ENCODE measurements at regions not wholly inside any gene's neighbourhood (a gene's known extent, or its start where the extent isn't known, plus 50 kb on each side); places are given as distances from the start of the nearest gene placed in this dataset.
"Not testable (repeated sequence)": the region's sequence is repeated elsewhere in the genome, so short reads cannot be mapped to it uniquely, and the experiment has no call there.

DNA sequence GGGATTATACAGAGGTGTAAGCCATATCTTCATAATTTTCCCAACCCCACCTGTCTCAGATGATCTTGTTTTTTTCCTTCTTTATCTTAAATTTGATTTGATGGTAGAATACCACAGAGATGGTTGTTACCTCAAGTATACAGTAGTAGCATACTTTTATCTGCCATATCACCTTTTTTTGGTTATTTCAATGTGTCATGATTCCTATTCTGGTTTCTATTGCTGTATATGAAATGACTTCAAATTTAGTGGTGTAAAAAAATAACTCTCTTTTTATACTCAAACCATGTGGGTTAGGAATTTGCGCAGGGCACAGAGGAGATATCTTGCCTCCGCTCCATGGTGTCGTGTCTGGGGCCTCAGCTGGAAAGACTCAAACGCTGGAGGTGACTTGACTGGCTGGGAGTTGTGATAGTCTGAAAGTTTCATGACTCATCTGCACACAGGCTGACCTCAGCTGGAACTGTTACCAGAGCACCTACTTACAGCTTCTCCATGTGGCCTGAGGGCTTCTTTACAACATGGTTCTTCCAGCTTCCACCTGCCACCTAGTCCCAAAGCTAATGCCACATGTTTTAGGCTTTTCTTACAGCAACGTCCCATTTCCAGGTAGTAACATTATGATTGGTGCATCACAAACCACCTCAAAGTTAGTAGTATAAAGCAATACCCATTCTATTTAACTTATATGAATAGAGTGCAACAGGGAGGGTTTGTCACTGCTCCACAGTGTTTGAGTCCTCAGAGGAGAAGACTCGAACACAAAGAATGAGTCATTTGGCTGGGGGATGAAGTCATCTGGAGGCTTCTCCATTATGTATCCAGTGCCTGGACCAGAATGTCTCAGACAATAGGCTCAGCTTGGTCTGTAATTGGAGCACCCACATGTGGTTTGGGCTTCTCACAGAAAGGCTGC is 82.3 kb upstream of the XPO1 start:
- no peak for DNase-seq

DNA sequence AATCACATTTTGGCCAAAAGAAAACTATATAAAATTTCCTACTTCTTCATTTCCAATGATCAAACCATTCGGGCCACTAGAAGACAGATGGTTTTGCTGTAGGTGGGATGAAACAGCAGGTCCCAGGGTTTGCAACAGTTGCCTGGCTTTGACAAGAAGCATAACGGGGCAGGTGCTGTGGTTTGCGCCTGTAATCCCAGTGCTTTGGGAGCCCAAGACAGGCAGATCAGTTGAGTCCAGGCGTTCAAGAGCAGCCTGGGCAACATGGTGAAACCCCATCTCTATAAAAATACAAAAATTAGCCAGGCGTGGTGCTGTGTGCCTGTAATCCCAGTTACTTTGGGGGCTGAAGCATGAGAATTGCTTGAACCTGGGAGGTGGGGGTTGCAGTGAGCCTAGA is 81.4 kb upstream of the XPO1 start:
- no peak for DNase-seq

DNA sequence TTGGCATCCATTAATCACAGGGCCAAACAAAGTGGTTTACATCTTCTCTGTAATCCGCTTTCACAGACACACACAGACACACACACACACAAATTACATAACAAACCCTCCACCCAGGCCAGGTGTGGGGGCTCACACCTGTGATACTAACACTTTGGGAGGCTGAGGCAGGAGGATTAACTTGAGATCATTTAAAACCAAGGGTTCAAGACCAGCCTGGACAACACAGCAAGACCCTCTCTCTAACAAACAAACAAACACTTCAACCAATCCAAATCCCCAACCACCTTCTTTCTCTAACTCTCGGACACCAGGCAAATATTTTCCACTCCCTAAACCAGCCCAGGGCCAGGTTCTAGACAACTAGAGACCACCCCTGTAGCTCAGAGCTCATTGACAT is 79.5 kb upstream of the XPO1 start:
- DNase-seq = no peak

DNA sequence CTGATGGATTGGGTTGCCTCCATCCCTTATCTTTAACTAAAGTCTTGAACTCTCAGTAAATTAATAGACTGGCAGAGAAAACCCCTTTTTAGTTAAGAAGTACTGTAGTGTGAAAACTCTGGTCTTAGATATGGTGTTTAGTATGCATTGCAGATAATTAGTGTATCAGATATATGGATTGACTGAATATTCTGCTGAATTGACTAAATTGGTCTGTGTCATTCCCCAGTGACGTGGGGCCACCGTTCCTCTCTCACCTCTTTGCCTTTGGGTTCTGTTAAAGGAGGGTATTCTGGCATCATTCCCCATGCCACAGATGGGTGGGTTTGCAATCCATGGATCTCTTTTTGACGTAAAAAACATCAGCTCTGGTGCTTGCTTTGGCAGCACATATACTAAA is 67.1 kb upstream of the XPO1 start:
- no peak for DNase-seq

DNA sequence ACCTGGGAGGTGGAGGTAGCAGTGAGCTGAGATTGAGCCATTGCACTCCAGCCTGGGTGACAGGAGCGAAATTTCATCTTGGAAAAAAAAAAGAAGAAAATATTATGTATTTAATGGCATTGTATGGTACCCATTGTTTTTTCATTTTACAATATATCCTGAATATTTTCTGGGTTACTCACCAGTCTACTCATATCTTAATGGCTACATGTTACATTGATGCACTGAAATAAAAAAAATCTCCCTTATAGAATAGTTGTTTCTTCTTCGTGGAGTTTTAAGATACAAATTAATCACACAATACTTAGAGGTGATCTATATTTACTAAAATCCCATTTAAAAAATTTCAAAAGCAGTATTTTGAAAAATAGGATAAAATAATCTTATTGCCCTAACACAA is 66.3 kb upstream of the XPO1 start:
- DNase-seq = no peak

DNA sequence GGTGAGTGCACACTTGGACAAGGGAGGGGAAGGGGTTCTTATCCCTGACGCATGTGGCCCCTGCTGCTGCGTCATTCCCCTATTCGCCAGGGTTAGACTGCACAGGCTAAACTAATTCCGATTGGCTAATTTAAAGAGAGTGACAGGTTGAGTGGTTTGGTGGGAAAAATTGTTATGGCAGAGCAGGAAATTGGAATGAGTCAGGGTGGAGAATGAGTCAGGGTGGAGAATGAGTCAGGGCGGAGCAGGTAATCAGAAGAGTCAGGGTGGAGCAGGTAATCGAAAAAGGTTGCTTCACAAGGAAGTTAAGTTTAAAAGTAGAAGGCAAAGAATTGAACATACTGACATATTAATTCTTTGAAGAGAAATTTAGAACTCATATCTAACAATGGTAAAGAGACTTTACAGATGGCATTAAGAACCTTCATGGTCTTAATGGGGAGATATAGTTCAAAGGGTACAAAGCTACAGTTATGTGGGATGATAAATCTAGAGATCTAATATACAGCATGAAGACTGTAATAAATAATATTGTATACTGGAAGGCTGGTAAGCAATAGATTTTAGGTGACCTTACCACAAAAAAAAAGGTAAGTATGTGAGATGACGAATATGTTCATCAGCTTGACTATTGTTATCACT is 60.5 kb upstream of the XPO1 start:
- DNase-seq = not testable (repeated sequence)

DNA sequence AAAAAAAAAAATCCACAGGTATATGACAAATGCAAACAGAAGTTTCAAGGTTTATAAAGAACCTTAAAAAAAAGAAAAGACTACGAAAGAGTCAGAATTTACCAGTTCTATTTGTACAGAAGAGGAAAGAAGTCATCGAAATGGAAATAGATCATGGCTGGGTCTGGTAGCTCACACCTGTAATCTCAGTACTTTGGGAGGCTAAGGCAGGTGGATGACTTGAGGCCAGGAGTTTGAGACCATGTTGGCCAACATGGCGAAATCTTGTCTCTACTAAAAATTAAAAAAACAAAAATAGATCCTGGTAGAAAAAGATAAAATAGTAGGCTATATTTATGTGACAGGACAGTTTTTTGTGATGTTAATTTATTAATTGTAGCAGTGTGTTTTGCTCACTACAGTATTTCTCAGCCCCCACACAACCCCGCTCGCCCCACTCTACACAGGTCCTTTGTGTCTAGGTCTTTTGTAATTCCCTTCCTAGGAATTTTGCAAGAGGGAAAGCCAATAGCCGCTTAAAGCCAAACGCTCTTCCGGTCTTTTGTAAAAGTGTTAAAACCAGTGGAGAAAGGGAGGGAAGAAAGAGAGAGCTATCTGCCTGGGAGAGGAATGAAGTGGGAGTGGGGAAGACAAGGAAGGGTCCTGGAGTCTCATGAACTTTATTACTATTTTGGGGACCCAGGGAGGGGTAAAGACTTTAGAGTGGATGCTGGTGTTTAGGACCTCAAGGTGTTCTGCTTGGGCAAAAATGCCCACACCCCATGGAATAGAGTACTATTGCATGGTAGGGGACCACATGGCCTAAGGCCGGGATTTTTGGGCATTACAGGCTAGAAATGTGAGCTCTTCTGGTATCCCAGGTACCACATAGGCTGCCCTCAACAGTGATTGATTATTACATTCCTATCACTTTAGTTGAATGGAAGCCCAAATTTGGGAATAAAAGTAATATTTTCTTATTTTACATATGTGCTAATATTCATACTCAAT is 59.4 kb upstream of the XPO1 start:
- DNase-seq = no peak

DNA sequence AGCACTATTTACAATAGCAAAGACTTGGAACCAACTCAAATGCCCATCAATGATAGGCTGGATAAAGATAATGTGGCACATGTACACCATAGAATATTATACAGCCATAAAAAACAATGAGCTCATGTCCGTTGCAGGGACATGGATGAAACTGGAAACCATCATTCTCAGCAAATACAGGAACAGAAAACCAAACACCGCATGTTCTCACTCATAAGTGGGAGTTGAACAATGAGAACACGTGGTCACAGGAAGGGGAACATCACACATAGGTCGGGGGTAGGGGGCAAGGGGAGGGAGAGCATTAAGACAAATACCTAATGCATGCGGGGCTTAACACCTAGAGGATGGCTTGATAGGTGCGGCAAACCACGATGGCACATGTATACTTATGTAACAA is 56.0 kb upstream of the XPO1 start:
- DNase-seq = not testable (repeated sequence)

DNA sequence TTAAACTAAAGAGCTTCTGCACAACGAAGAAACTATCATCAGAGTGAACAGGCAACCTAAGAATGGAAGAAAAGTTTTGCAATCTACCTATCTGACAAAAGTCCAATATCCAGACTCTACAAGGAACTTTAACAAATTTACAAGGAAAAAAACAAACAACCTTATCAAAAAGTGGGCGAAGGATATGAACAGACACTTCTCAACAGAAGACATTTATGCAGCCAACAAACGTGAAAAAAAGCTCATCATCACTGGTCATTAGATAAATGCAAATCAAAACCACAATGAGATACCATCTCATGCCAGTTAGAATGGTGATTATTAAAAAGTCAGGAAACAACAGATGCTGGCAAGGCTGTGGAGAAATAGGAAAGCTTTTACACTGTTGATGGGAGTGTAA is 55.5 kb upstream of the XPO1 start:
- not testable (repeated sequence) for DNase-seq

DNA sequence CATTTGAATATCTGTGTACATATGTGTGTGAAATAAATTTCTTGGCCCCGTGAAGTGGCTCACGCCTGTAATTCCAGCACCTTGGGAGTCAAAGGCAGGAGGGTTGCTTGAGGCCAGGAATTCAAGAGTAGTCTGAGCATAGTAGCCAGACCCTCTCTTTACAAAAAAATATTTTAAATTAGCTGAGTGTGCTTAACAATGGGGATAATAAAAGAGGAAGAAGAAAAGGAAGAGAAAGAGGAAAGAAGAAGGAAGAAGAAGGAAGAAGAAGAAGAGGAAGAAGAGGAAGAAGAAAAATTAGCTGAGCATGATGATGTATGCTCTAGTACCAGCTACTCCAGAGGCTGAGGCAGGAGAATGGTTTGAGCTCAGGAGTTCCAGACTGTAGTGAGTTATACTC is 52.1 kb upstream of the XPO1 start:
- no peak for DNase-seq

DNA sequence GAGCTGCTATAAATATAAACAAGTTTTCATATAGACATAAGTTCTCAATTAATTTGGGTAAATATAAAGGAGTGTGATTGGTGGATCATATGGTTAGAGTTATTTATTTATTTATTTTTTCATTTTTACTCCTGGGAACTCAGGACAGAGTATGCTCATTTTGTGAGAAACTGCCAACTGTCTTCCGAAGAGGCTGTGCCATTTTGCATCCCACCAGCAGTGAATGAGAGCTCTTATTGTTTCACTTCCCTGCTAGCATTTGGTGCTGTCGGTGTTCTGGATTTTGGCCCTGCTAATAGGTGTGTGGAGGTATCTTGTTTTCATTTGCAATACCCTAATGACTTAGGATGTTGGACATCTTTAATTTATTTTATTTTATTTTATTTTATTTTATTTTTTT is 50.4 kb upstream of the XPO1 start:
- no peak for DNase-seq

Data from CD4-positive, alpha-beta T cell treated with Interferon gamma for 1 hour (primary cell).